ENCODE measurements at regions not wholly inside any gene's neighbourhood (a gene's known extent, or its start where the extent isn't known, plus 50 kb on each side); places are given as distances from the start of the nearest gene placed in this dataset.

- TF ChIP-seq, protein P1, sequence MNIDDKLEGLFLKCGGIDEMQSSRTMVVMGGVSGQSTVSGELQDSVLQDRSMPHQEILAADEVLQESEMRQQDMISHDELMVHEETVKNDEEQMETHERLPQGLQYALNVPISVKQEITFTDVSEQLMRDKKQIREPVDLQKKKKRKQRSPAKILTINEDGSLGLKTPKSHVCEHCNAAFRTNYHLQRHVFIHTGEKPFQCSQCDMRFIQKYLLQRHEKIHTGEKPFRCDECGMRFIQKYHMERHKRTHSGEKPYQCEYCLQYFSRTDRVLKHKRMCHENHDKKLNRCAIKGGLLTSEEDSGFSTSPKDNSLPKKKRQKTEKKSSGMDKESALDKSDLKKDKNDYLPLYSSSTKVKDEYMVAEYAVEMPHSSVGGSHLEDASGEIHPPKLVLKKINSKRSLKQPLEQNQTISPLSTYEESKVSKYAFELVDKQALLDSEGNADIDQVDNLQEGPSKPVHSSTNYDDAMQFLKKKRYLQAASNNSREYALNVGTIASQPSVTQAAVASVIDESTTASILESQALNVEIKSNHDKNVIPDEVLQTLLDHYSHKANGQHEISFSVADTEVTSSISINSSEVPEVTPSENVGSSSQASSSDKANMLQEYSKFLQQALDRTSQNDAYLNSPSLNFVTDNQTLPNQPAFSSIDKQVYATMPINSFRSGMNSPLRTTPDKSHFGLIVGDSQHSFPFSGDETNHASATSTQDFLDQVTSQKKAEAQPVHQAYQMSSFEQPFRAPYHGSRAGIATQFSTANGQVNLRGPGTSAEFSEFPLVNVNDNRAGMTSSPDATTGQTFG (tag by site-specific recombination; IDR thresholded peaks at IDR 0.05; ENCODE audit: borderline replicate concordance), result no peak
- TF ChIP-seq ZNF426 (tag by site-specific recombination; IDR thresholded peaks at IDR 0.05), result no peak
- no peak for TF ChIP-seq ZNF518A (tag by site-specific recombination; conservative IDR thresholded peaks at IDR 0.05; ENCODE audit: low read depth)
- TF ChIP-seq YY1 (tag by site-specific recombination; IDR thresholded peaks at IDR 0.05), result no peak
- no peak for TF ChIP-seq KLF10 (tag by site-specific recombination; IDR thresholded peaks at IDR 0.05)
- TF ChIP-seq, protein P2, sequence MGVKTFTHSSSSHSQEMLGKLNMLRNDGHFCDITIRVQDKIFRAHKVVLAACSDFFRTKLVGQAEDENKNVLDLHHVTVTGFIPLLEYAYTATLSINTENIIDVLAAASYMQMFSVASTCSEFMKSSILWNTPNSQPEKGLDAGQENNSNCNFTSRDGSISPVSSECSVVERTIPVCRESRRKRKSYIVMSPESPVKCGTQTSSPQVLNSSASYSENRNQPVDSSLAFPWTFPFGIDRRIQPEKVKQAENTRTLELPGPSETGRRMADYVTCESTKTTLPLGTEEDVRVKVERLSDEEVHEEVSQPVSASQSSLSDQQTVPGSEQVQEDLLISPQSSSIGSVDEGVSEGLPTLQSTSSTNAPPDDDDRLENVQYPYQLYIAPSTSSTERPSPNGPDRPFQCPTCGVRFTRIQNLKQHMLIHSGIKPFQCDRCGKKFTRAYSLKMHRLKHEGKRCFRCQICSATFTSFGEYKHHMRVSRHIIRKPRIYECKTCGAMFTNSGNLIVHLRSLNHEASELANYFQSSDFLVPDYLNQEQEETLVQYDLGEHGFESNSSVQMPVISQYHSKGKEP (tag by site-specific recombination; IDR thresholded peaks at IDR 0.05), result no peak
- TF ChIP-seq ZNF558 (tag by site-specific recombination; IDR thresholded peaks at IDR 0.05), result no peak
- TF ChIP-seq ZSCAN30 (tag by site-specific recombination; IDR thresholded peaks at IDR 0.05), result no peak
- no peak for TF ChIP-seq ZNF16 (tag by site-specific recombination; IDR thresholded peaks at IDR 0.05; ENCODE audit: low read depth)
Observed at GRCh38 chr5:128021411-128021810, 62.2 kb upstream of the SLC12A2 start (continued).
